Mesendoderm (in vitro differentiated cells): ENCODE measurements at regions not wholly inside any gene's neighbourhood (a gene's known extent, or its start where the extent isn't known, plus 50 kb on each side); places are given as distances from the start of the nearest gene placed in this dataset.

ENCODE experiments used
- DNase-seq: peaks from one replicate; pipeline ENCODE4 v3.0.0; 2013
- H2AK5ac ChIP-seq: 2 replicates; pipeline ENCODE4 v1.6.1; 2013; ENCODE audit warnings: low read length, inconsistent platforms
- H2BK120ac ChIP-seq: 2 replicates; pipeline ENCODE4 v1.6.1; 2013; ENCODE audit warnings: low read depth, mild to moderate bottlenecking, low read length, moderate library complexity, mixed read lengths
- H2BK15ac ChIP-seq: replicated peaks from 2 replicates; pipeline ENCODE4 v1.6.1; 2013; ENCODE audit warnings: low read depth, mild to moderate bottlenecking, moderate library complexity
- H2BK5ac ChIP-seq: 2 replicates; pipeline ENCODE4 v1.6.1; 2013; ENCODE audit warnings: low read length, inconsistent platforms
- H3K18ac ChIP-seq: 2 replicates; pipeline ENCODE4 v1.6.1; 2013; ENCODE audit warnings: mild to moderate bottlenecking, low read length, mixed read lengths
- H3K23ac ChIP-seq: one replicate; pipeline ENCODE4 v1.6.1; 2013; ENCODE audit warnings: low read length
- H3K27ac ChIP-seq: 2 replicates; pipeline ENCODE4 v1.5.1; 2013; ENCODE audit warnings: low read depth, mild to moderate bottlenecking, inconsistent platforms, low read length, moderate library complexity
- H3K27me3 ChIP-seq: 2 replicates; pipeline ENCODE4 v1.6.1; 2013; ENCODE audit warnings: low read length, control low read depth, mild to moderate bottlenecking, inconsistent platforms; ENCODE audit not compliant: insufficient read depth, poor library complexity
- H3K36me3 ChIP-seq: 2 replicates; pipeline ENCODE4 v1.6.1; 2013; ENCODE audit warnings: low read length, inconsistent platforms; ENCODE audit not compliant: control insufficient read depth, insufficient read depth
- H3K4ac ChIP-seq: one replicate; pipeline ENCODE4 v1.6.1; 2013; ENCODE audit warnings: low read depth, mild to moderate bottlenecking, low read length, moderate library complexity
- H3K4me1 ChIP-seq: 2 replicates; pipeline ENCODE4 v1.6.1; 2013; ENCODE audit warnings: low read depth, low read length, inconsistent platforms; ENCODE audit not compliant: control insufficient read depth
- H3K4me2 ChIP-seq: 2 replicates; pipeline ENCODE4 v1.6.1; 2013; ENCODE audit warnings: low read length
- H3K4me3 ChIP-seq: 2 replicates; pipeline ENCODE4 v1.5.1; 2013; ENCODE audit warnings: mild to moderate bottlenecking, low read length
- H3K56ac ChIP-seq: one replicate; pipeline ENCODE4 v1.6.1; 2013; ENCODE audit warnings: low read length
- H3K79me1 ChIP-seq: 2 replicates; pipeline ENCODE4 v1.6.1; 2013; ENCODE audit warnings: low read length, inconsistent platforms
- H3K79me2 ChIP-seq: 2 replicates; pipeline ENCODE4 v1.6.1; 2013; ENCODE audit warnings: mild to moderate bottlenecking, low read length; ENCODE audit not compliant: control insufficient read depth, insufficient read depth
- H3K9ac ChIP-seq: 2 replicates; pipeline ENCODE4 v1.6.1; 2013; ENCODE audit warnings: low read length, inconsistent platforms
- H4K5ac ChIP-seq: one replicate; pipeline ENCODE4 v1.6.1; 2013; ENCODE audit warnings: low read length
- H4K8ac ChIP-seq: one replicate; pipeline ENCODE4 v1.6.1; 2013; ENCODE audit warnings: low read depth, mild to moderate bottlenecking, control low read depth, low read length, moderate library complexity
- WGBS: extraction: QIAGEN DNeasy Blood & Tissue Kit; methylation state at CpG from one replicate; pipeline ENCODE4 v1.1.7; 2013; ENCODE audit warnings: low lambda C conversion rate, missing lambda C conversion rate; ENCODE audit not compliant: insufficient coverage; ENCODE audit errors: extremely low coverage; 5-methylcytosine and 5-hydroxymethylcytosine counted together

DNA sequence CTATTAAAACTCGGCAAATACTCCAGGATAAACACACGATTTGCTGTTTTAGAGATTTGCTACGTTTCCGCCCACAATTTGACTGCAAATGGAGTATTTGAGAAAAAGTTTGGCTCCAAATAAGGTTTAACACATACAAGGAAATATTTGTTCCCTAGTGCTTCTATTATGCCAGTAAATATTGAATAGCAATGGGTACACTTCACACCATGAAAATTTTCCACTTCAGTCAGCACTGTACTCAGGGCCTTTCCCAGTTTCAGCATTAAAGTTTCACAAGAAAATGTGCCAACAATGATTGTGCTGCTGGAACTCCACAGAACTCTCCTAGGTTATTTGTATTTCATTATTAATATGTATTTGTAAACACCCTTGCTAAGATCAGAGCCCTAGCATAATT, 498.0 kb downstream of the TBL1XR1 start:
- Histone ChIP-seq H3K9ac (no peak overlapping the region), H3K27ac (no peak overlapping the region), H3K4ac (no peak overlapping the region), H3K23ac (no peak overlapping the region), H4K8ac (no peak overlapping the region), H3K4me2 (no peak overlapping the region), H2BK5ac (no peak overlapping the region), H3K79me1 (no peaks in the 10 kb centered on the region), H3K56ac (no peak overlapping the region), H3K36me3 (no peaks in the 10 kb centered on the region), H2BK120ac (no peak overlapping the region), H3K79me2 (no peaks in the 10 kb centered on the region), H3K27me3 (no peaks in the 10 kb centered on the region), H2AK5ac (no peak overlapping the region), H2BK15ac (no peak overlapping the region), H4K5ac (no peak overlapping the region), H3K4me3 (no peak overlapping the region), H3K4me1 (peaks cover 10% of the 10 kb centered on the region), H3K18ac (no peak overlapping the region)
- WGBS, result no CpG with 5 or more reads among the region's 4 CpGs
- DNase-seq, result no peak

- Histone ChIP-seq H3K4me1 (peaks cover 10% of the 10 kb centered on the region), H3K9ac (no peak overlapping the region), H3K79me1 (no peaks in the 10 kb centered on the region), H2BK15ac (no peak overlapping the region), H3K56ac (peak overlapping the region; percentile 0), H2BK120ac (peak overlapping the region; percentile 24), H3K18ac (peak overlapping the region; percentile 61), H3K4me3 (no peak overlapping the region), H3K79me2 (no peaks in the 10 kb centered on the region), H3K27me3 (no peaks in the 10 kb centered on the region), H4K5ac (no peak overlapping the region), H2AK5ac (no peak overlapping the region), H3K4me2 (no peak overlapping the region), H3K4ac (no peak overlapping the region), H2BK5ac (peak overlapping the region; percentile 8), H3K23ac (no peak overlapping the region), H4K8ac (no peak overlapping the region), H3K27ac (peak overlapping the region; percentile 51), H3K36me3 (no peaks in the 10 kb centered on the region)
- WGBS, result no CpG with 5 or more reads among the region's 9 CpGs
- peak; percentile 84 for DNase-seq
Measured at GRCh38 chr3:176697284-176697889, 499.9 kb downstream of the TBL1XR1 start.

- H2BK15ac ChIP-seq, result no peak overlapping the region
- H3K18ac ChIP-seq, result no peak overlapping the region
- H3K4me2 ChIP-seq, result no peak overlapping the region
- no CpG with 5 or more reads among the region's 4 CpGs for WGBS
- no peak overlapping the region for H4K8ac ChIP-seq
- no peak overlapping the region for H3K23ac ChIP-seq
- H3K27ac ChIP-seq, result peak overlapping the region; percentile 51
- H3K36me3 ChIP-seq, result no peaks in the 10 kb centered on the region
- no peak overlapping the region for H3K4ac ChIP-seq
- no peak overlapping the region for H3K4me3 ChIP-seq
- no peaks in the 10 kb centered on the region for H3K79me1 ChIP-seq
- no peaks in the 10 kb centered on the region for H3K79me2 ChIP-seq
- H2AK5ac ChIP-seq, result no peak overlapping the region
- DNase-seq, result peak; percentile 68
- H2BK5ac ChIP-seq, result no peak overlapping the region
- no peak overlapping the region for H3K9ac ChIP-seq
- H4K5ac ChIP-seq, result no peak overlapping the region
- H3K27me3 ChIP-seq, result no peaks in the 10 kb centered on the region
- no peak overlapping the region for H2BK120ac ChIP-seq
- peaks cover 10% of the 10 kb centered on the region for H3K4me1 ChIP-seq
- H3K56ac ChIP-seq, result no peak overlapping the region
Measured at GRCh38 chr3:176696816-176697215, 500.5 kb downstream of the TBL1XR1 start.

GRCh38 chr3:176692966-176693785, 504.1 kb downstream of the TBL1XR1 start:
- Histone ChIP-seq H2BK5ac (no peak overlapping the region), H2AK5ac (no peak overlapping the region), H3K36me3 (no peaks in the 10 kb centered on the region), H3K4ac (no peak overlapping the region), H3K27me3 (no peaks in the 10 kb centered on the region), H3K4me1 (peaks cover 10% of the 10 kb centered on the region), H3K27ac (no peak overlapping the region), H4K8ac (no peak overlapping the region), H3K9ac (no peak overlapping the region), H3K79me1 (no peaks in the 10 kb centered on the region), H3K56ac (peak overlapping the region; percentile 22), H2BK15ac (no peak overlapping the region), H3K18ac (no peak overlapping the region), H3K23ac (no peak overlapping the region), H4K5ac (no peak overlapping the region), H3K4me3 (no peak overlapping the region), H3K79me2 (no peaks in the 10 kb centered on the region), H3K4me2 (no peak overlapping the region), H2BK120ac (no peak overlapping the region)
- no CpG with 5 or more reads among the region's 4 CpGs for WGBS
- DNase-seq, result peak; percentile 10

- H4K5ac ChIP-seq, result no peak overlapping the region
- no peak overlapping the region for H3K56ac ChIP-seq
- H4K8ac ChIP-seq, result no peak overlapping the region
- H3K4me3 ChIP-seq, result no peak overlapping the region
- no peak overlapping the region for H3K4me2 ChIP-seq
- H3K27ac ChIP-seq, result no peak overlapping the region
- H2BK120ac ChIP-seq, result no peak overlapping the region
- peaks cover 5% of the 10 kb centered on the region for H3K4me1 ChIP-seq
- no peak overlapping the region for H2BK15ac ChIP-seq
- H3K27me3 ChIP-seq, result no peaks in the 10 kb centered on the region
- H3K9ac ChIP-seq, result no peak overlapping the region
- no CpG with 5 or more reads among the region's 8 CpGs for WGBS
- H2BK5ac ChIP-seq, result no peak overlapping the region
- H3K36me3 ChIP-seq, result no peaks in the 10 kb centered on the region
- H3K79me1 ChIP-seq, result no peaks in the 10 kb centered on the region
- H3K79me2 ChIP-seq, result no peaks in the 10 kb centered on the region
- no peak overlapping the region for H3K18ac ChIP-seq
- H2AK5ac ChIP-seq, result no peak overlapping the region
- H3K23ac ChIP-seq, result no peak overlapping the region
- H3K4ac ChIP-seq, result no peak overlapping the region
- no peak for DNase-seq
Measured at GRCh38 chr3:176692199-176692965, 504.9 kb downstream of the TBL1XR1 start.
